Keratinocyte (primary cell): ENCODE measurements at regions not wholly inside any gene's neighbourhood (a gene's known extent, or its start where the extent isn't known, plus 50 kb on each side); places are given as distances from the start of the nearest gene placed in this dataset.

Experiments
- EZH2 ChIP-seq: IDR thresholded peaks from one replicate; pipeline ENCODE4 v1.6.1; 2012; ENCODE audit warnings: inconsistent platforms, mild to moderate bottlenecking, low read length, moderate library complexity
- TF ChIP-seq, protein P1 (sequence below), 3 experiments: IDR thresholded peaks in 1 of 3; conservative IDR thresholded peaks in 1 of 3; optimal IDR thresholded peaks in 1 of 3; 2 replicates in 2 of 3; 3 replicates in 1 of 3; pipeline versions ENCODE3 to v1.5.1; 2011; ENCODE audit warnings: low read length in 3 of 3, mild to moderate bottlenecking in 3 of 3, moderate library complexity in 2 of 3, control low read depth in 1 of 3, inconsistent platforms in 1 of 3; ENCODE audit not compliant: insufficient read depth in 2 of 3; ENCODE audit errors: extremely low read depth in 1 of 3

- TF ChIP-seq, protein P1, sequence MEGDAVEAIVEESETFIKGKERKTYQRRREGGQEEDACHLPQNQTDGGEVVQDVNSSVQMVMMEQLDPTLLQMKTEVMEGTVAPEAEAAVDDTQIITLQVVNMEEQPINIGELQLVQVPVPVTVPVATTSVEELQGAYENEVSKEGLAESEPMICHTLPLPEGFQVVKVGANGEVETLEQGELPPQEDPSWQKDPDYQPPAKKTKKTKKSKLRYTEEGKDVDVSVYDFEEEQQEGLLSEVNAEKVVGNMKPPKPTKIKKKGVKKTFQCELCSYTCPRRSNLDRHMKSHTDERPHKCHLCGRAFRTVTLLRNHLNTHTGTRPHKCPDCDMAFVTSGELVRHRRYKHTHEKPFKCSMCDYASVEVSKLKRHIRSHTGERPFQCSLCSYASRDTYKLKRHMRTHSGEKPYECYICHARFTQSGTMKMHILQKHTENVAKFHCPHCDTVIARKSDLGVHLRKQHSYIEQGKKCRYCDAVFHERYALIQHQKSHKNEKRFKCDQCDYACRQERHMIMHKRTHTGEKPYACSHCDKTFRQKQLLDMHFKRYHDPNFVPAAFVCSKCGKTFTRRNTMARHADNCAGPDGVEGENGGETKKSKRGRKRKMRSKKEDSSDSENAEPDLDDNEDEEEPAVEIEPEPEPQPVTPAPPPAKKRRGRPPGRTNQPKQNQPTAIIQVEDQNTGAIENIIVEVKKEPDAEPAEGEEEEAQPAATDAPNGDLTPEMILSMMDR (optimal IDR thresholded peaks at IDR 0.05 in 1 of 3, IDR thresholded peaks at IDR 0.05 in 1 of 3, conservative IDR thresholded peaks at IDR 0.05 in 1 of 3; ENCODE audit: extremely low read depth in 1 of 3, insufficient read depth in 2 of 3, low read length in 3 of 3): no peak
- no peak for TF ChIP-seq EZH2
Measured at GRCh38 chrX:79592259-79592658, 225.1 kb upstream of the ITM2A start.
